GM23338 (cell line): ENCODE measurements at regions not wholly inside any gene's neighbourhood (a gene's known extent, or its start where the extent isn't known, plus 50 kb on each side); places are given as distances from the start of the nearest gene placed in this dataset.

Source experiments
- ATAC-seq: fragments of 200-7000 bp; cut with Tn5 transposase; 3 replicates; pipeline ENCODE4 v1.9.1; 2020
- DNase-seq: peaks from one replicate; pipeline ENCODE4 v3.0.0-alpha.2; 2015; ENCODE audit warnings: low spot score
- H2AFZ ChIP-seq: fragments of 200-600 bp; sonication (generic); 2 replicates; pipeline ENCODE4 v1.8.0; 2016; ENCODE audit warnings: antibody characterized with exemption, mild to moderate bottlenecking, moderate library complexity
- H3F3A ChIP-seq: fragments of 200-600 bp; sonication (generic); replicated peaks from 2 replicates; pipeline ENCODE4 v1.8.0; 2017; ENCODE audit warnings: antibody characterized with exemption, mixed run types, low read depth
- H3K27ac ChIP-seq: fragments of 200-600 bp; sonication (generic); 2 replicates; pipeline ENCODE4 v1.6.1; 2016; ENCODE audit warnings: low read depth
- H3K27me3 ChIP-seq: fragments of 200-600 bp; sonication (generic); 2 replicates; pipeline ENCODE4 v1.8.0; 2016; ENCODE audit warnings: mild to moderate bottlenecking, mixed run types, moderate library complexity; ENCODE audit not compliant: insufficient read depth
- H3K36me3 ChIP-seq: fragments of 200-600 bp; sonication (generic); 2 replicates; pipeline ENCODE4 v1.8.0; 2016; ENCODE audit warnings: mild to moderate bottlenecking; ENCODE audit not compliant: insufficient read depth
- H3K4me1 ChIP-seq: fragments of 200-600 bp; sonication (generic); 2 replicates; pipeline ENCODE4 v1.8.0; 2016; ENCODE audit warnings: mild to moderate bottlenecking, moderate library complexity; ENCODE audit not compliant: insufficient read depth
- H3K4me2 ChIP-seq: fragments of 200-600 bp; sonication (generic); 2 replicates; pipeline ENCODE4 v1.7.1; 2017; ENCODE audit warnings: mixed run types
- H3K4me3 ChIP-seq: fragments of 200-600 bp; sonication (generic); 2 replicates; pipeline ENCODE4 v1.6.1; 2016; ENCODE audit warnings: mixed run types
- H3K79me2 ChIP-seq: fragments of 200-600 bp; sonication (generic); replicated peaks from 2 replicates; pipeline ENCODE4 v1.8.0; 2017; ENCODE audit warnings: mild to moderate bottlenecking; ENCODE audit not compliant: insufficient read depth
- H3K9me2 ChIP-seq: fragments of 200-600 bp; sonication (generic); 2 replicates; pipeline ENCODE4 v1.8.0; 2017; ENCODE audit not compliant: insufficient read depth
- H4K20me1 ChIP-seq: fragments of 200-600 bp; sonication (generic); replicated peaks from 2 replicates; pipeline ENCODE4 v1.8.0; 2017; ENCODE audit warnings: mild to moderate bottlenecking; ENCODE audit not compliant: insufficient read depth
- H3K27ac Mint-ChIP-seq: 2 replicates; pipeline ENCODE4 v1.8.0; 2020; ENCODE audit warnings: inconsistent platforms, mild to moderate bottlenecking, moderate library complexity, mixed read lengths
- H3K27me3 Mint-ChIP-seq: 3 replicates; pipeline ENCODE4 v1.8.0; 2022; ENCODE audit warnings: low read depth, mild to moderate bottlenecking, moderate library complexity, mixed read lengths, inconsistent platforms; ENCODE audit not compliant: insufficient read depth, poor library complexity
- H3K36me3 Mint-ChIP-seq: 3 replicates; pipeline ENCODE4 v1.8.0; 2021; ENCODE audit warnings: low read depth, mild to moderate bottlenecking, inconsistent platforms, moderate library complexity, mixed read lengths
- H3K4me1 Mint-ChIP-seq: 3 replicates; pipeline ENCODE4 v1.8.0; 2020; ENCODE audit warnings: mild to moderate bottlenecking, inconsistent platforms, mixed read lengths
- H3K4me3 Mint-ChIP-seq: 3 replicates; pipeline ENCODE4 v1.8.0; 2021; ENCODE audit warnings: moderate library complexity, mild to moderate bottlenecking, inconsistent platforms, mixed read lengths
- H3K9me3 Mint-ChIP-seq: 3 replicates; pipeline ENCODE4 v1.8.0; 2020; ENCODE audit warnings: moderate library complexity, mild to moderate bottlenecking, inconsistent platforms, mixed read lengths
- CREB1 ChIP-seq: fragments of 250-450 bp; sonication (Bioruptor Pico); IDR thresholded peaks from 2 replicates; pipeline ENCODE4 v1.5.0; 2020; ENCODE audit warnings: low read depth, mild to moderate bottlenecking, moderate library complexity
- EZH2 ChIP-seq: fragments of 200-600 bp; sonication (generic); IDR thresholded peaks from one replicate; pipeline ENCODE4 v1.8.0; 2017; ENCODE audit warnings: antibody characterized with exemption, mild to moderate bottlenecking, low read depth; ENCODE audit not compliant: unreplicated experiment
- EZH2phosphoT487 ChIP-seq: fragments of 200-600 bp; sonication (generic); IDR thresholded peaks from one replicate; pipeline ENCODE4 v1.8.1; 2018; ENCODE audit warnings: antibody characterized with exemption; ENCODE audit not compliant: unreplicated experiment
- JUNB ChIP-seq: IDR thresholded peaks from one replicate; pipeline ENCODE4 v1.6.1; 2016; ENCODE audit warnings: antibody characterized with exemption; ENCODE audit not compliant: unreplicated experiment
- NANOG ChIP-seq: IDR thresholded peaks from 2 replicates; pipeline ENCODE4 v1.6.1; 2016; ENCODE audit warnings: antibody characterized with exemption, borderline replicate concordance
- STAT1 ChIP-seq: IDR thresholded peaks from one replicate; pipeline ENCODE4 v1.6.1; 2016; ENCODE audit warnings: antibody characterized with exemption; ENCODE audit not compliant: unreplicated experiment
- ZNF114 ChIP-seq: fragments of 250-450 bp; sonication (Bioruptor Pico); IDR thresholded peaks from 2 replicates; pipeline ENCODE4 v1.5.0; 2020; ENCODE audit warnings: mild to moderate bottlenecking, moderate library complexity
- ZNF331 ChIP-seq: fragments of 250-450 bp; sonication (Bioruptor Pico); IDR thresholded peaks from 2 replicates; pipeline ENCODE4 v1.5.0; 2020; ENCODE audit warnings: low read depth, mild to moderate bottlenecking, moderate library complexity
- ZNF462 ChIP-seq: fragments of 250-450 bp; sonication (Bioruptor Pico); IDR thresholded peaks from 2 replicates; pipeline ENCODE4 v1.5.0; 2020; ENCODE audit warnings: mild to moderate bottlenecking, moderate library complexity
- TF ChIP-seq, protein P1 (sequence below): IDR thresholded peaks from one replicate; pipeline ENCODE4 v1.6.1; 2018; ENCODE audit warnings: antibody characterized with exemption; ENCODE audit not compliant: unreplicated experiment

GRCh38 chr7:35401217-35401879, 147.4 kb upstream of the TBX20 start (continued):
- TF ChIP-seq, protein P1, sequence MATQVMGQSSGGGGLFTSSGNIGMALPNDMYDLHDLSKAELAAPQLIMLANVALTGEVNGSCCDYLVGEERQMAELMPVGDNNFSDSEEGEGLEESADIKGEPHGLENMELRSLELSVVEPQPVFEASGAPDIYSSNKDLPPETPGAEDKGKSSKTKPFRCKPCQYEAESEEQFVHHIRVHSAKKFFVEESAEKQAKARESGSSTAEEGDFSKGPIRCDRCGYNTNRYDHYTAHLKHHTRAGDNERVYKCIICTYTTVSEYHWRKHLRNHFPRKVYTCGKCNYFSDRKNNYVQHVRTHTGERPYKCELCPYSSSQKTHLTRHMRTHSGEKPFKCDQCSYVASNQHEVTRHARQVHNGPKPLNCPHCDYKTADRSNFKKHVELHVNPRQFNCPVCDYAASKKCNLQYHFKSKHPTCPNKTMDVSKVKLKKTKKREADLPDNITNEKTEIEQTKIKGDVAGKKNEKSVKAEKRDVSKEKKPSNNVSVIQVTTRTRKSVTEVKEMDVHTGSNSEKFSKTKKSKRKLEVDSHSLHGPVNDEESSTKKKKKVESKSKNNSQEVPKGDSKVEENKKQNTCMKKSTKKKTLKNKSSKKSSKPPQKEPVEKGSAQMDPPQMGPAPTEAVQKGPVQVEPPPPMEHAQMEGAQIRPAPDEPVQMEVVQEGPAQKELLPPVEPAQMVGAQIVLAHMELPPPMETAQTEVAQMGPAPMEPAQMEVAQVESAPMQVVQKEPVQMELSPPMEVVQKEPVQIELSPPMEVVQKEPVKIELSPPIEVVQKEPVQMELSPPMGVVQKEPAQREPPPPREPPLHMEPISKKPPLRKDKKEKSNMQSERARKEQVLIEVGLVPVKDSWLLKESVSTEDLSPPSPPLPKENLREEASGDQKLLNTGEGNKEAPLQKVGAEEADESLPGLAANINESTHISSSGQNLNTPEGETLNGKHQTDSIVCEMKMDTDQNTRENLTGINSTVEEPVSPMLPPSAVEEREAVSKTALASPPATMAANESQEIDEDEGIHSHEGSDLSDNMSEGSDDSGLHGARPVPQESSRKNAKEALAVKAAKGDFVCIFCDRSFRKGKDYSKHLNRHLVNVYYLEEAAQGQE = no peak
- TF ChIP-seq STAT1 (no peak), EZH2 (no peak), JUNB (no peak), ZNF331 (CRISPR knock-in tag) (no peak)

DNA sequence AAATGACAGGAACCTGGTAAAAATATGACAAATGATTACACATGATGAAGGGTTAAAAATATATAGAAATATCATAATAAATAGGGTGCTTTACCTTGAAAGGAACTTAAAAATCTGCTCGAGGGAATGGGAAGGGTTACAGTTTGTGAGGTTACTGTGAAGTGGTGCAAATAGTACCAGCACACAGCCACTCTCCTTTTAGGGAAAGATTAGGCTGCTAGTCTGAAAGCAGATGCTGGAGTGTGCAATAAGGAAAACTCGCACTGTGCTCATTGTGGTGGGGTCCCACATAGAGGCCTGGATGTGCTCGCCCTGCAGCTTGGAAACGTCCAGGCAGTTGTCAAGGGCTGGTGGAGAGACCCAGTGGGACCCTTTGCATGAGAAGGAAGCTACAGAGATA, 145.9 kb upstream of the TBX20 start:
- Histone ChIP-seq H3K27me3 (no peaks in the 10 kb centered on the region), H4K20me1 (no peaks in the 10 kb centered on the region; the same call in 1 of the 2 replicates), H3K4me3 (no peak overlapping the region), H3K79me2 (no peaks in the 10 kb centered on the region), H3K36me3 (no peaks in the 10 kb centered on the region), H3F3A (no peaks in the 10 kb centered on the region), H2AFZ (no peak overlapping the region), H3K27ac (no peak overlapping the region), H3K4me1 (no peaks in the 10 kb centered on the region), H3K4me2 (no peak overlapping the region), H3K9me2 (no peaks in the 10 kb centered on the region)
- no peaks in the 10 kb centered on the region for H3K4me1 Mint-ChIP-seq
- H3K36me3 Mint-ChIP-seq = no peaks in the 10 kb centered on the region
- H3K27me3 Mint-ChIP-seq = no peaks in the 10 kb centered on the region
- H3K9me3 Mint-ChIP-seq = no peaks in the 10 kb centered on the region
- DNase-seq (no peak), ATAC-seq (no peak)
- H3K27ac Mint-ChIP-seq = no peak overlapping the region
- H3K4me3 Mint-ChIP-seq = no peak overlapping the region
- TF ChIP-seq ZNF114 (CRISPR knock-in tag) (no peak), NANOG (no peak), EZH2phosphoT487 (no peak), ZNF462 (CRISPR knock-in tag) (no peak), JUNB (no peak), CREB1 (CRISPR knock-in tag) (no peak), ZNF331 (CRISPR knock-in tag) (no peak)
- TF ChIP-seq, protein P1 = no peak
